ENCODE measurements at regions not wholly inside any gene's neighbourhood (a gene's known extent, or its start where the extent isn't known, plus 50 kb on each side); places are given as distances from the start of the nearest gene placed in this dataset.
"Not testable (repeated sequence)": the region's sequence is repeated elsewhere in the genome, so short reads cannot be mapped to it uniquely, and the experiment has no call there.

DNA sequence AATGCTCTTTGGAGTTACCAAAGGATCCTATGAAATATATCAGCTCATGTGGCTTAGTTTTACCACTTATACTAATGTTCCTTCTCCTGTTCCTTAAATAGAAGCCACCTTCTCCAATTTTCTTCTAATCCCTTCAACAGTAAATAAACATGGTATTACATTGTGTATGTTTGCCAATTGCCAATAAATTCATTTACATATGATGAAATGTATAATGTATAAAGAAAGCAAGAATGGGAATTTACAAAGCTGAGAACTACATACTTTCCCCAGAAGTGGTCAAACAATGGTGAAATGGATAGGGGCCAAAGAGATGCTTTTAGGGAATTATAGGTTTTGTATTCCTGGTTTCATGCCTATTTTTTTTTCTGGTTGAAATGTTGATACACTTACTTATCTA lies 894.2 kb upstream of the CRIM1 start:
- no peaks in the 10 kb centered on the region for H3K9me3 ChIP-seq (ENCODE audit: low read depth)
- TF ChIP-seq, protein P1, sequence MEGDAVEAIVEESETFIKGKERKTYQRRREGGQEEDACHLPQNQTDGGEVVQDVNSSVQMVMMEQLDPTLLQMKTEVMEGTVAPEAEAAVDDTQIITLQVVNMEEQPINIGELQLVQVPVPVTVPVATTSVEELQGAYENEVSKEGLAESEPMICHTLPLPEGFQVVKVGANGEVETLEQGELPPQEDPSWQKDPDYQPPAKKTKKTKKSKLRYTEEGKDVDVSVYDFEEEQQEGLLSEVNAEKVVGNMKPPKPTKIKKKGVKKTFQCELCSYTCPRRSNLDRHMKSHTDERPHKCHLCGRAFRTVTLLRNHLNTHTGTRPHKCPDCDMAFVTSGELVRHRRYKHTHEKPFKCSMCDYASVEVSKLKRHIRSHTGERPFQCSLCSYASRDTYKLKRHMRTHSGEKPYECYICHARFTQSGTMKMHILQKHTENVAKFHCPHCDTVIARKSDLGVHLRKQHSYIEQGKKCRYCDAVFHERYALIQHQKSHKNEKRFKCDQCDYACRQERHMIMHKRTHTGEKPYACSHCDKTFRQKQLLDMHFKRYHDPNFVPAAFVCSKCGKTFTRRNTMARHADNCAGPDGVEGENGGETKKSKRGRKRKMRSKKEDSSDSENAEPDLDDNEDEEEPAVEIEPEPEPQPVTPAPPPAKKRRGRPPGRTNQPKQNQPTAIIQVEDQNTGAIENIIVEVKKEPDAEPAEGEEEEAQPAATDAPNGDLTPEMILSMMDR (IDR thresholded peaks at IDR 0.05; ENCODE audit: low read depth, low read length): no peak

DNA sequence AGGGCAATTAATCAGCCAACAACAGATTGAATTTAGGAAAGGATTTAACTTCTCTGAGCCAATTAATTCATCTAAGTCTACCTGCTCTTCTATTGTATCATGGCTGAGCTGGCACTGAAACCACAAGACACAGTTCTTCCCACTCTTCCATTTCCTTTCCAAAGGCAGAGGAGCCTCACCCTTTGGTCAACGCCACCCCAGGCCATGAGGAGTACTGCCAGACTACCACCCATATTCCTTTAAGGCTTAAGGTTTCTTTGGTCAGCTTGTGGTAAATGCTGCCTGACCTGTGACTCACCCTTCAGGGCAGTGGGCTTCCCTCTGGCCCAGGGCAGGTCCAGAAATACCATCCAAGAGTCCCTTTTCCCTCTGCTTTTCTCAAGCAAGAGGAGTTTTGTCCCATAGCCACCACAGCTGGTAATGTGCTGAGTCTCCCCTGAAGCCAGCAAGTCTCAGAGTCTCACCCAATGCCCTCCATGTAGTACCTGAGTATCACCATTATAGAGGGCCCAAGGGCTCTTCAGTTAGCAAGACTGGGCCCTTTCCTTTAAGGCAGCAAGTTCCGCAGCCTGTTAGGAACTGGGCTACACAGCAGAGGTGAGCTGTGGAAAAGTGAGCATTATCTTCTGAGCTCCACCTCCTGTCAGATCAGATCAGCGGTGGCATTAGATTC lies 900.5 kb upstream of the CRIM1 start:
- peak in 1 of 2 donors; percentile 1 for DNase-seq (ENCODE audit: low read depth in 1 of 2, low spot score in 1 of 2)
- H3K27ac ChIP-seq: no peak overlapping the region
- TF ChIP-seq, protein P1 (IDR thresholded peaks at IDR 0.05; ENCODE audit: low read depth, low read length): no peak
- H3K4me1 ChIP-seq (ENCODE audit: low read depth): no peaks in the 10 kb centered on the region
- H3K4me3 ChIP-seq: no peak overlapping the region
- no peaks in the 10 kb centered on the region for H3K36me3 ChIP-seq
- H3K9me3 ChIP-seq (ENCODE audit: low read depth): no peaks in the 10 kb centered on the region
- H3K27me3 ChIP-seq: no peaks in the 10 kb centered on the region

More for the DNA sequence above, 894.2 kb upstream of the CRIM1 start:
- H3K36me3 ChIP-seq: no peaks in the 10 kb centered on the region
- H3K27ac ChIP-seq: no peak overlapping the region
- no peak overlapping the region for H3K4me3 ChIP-seq
- no peaks in the 10 kb centered on the region for H3K4me1 ChIP-seq (ENCODE audit: low read depth)
- no peak for DNase-seq (ENCODE audit: low read depth in 1 of 2, low spot score in 1 of 2)
- H3K27me3 ChIP-seq: no peaks in the 10 kb centered on the region

DNA sequence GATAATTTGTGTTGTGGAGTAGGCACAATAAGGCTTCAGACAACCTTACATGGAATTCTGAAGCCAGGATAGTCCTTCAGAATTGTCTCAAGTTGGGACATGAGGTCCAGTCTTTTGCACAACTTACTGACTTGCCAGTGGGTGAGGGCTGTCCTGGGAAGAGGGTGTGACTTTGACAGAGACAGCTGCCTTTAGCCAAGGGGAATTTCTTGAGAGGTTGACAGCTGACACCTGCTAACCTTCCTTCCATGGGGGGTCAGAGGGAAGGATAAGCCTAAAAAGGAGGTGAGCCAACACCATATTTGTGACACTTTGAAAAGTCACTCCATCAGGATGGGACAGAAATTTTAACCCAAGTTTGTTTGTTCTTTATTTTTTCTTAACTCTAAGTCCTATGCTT lies 907.8 kb upstream of the CRIM1 start:
- TF ChIP-seq, protein P1 (IDR thresholded peaks at IDR 0.05; ENCODE audit: low read depth, low read length): no peak
- Histone ChIP-seq H3K4me3 (no peak overlapping the region), H3K27ac (no peak overlapping the region), H3K9me3 (ENCODE audit: low read depth) (no peaks in the 10 kb centered on the region), H3K4me1 (ENCODE audit: low read depth) (no peaks in the 10 kb centered on the region), H3K27me3 (no peaks in the 10 kb centered on the region), H3K36me3 (no peaks in the 10 kb centered on the region)
- no peak for DNase-seq (ENCODE audit: low read depth in 1 of 2, low spot score in 1 of 2)

DNA sequence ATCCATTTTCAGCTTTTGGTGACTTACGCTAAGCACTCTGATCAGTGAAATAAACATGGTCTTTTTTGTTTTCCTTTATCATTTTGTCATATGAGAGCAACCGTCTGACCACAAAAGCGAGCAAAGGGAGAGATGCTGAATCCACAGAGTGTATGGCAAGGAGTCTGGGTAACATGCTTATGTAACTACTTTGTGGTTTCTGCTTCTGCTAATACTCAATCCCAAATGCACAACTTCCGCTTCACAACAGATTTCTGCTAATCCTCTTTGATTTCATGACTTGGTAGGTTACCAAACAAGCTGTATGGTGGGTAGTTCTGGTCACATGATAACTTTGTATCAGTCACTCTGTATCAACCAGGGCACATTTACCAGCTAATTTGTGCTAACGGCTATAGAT lies 908.4 kb upstream of the CRIM1 start:
- DNase-seq (ENCODE audit: low read depth in 1 of 2, low spot score in 1 of 2): no peak
- Histone ChIP-seq H3K4me3 (no peak overlapping the region), H3K9me3 (ENCODE audit: low read depth) (no peaks in the 10 kb centered on the region), H3K27ac (no peak overlapping the region), H3K36me3 (no peaks in the 10 kb centered on the region), H3K4me1 (ENCODE audit: low read depth) (no peaks in the 10 kb centered on the region), H3K27me3 (no peaks in the 10 kb centered on the region)
- TF ChIP-seq, protein P1 (IDR thresholded peaks at IDR 0.05; ENCODE audit: low read depth, low read length): no peak

DNA sequence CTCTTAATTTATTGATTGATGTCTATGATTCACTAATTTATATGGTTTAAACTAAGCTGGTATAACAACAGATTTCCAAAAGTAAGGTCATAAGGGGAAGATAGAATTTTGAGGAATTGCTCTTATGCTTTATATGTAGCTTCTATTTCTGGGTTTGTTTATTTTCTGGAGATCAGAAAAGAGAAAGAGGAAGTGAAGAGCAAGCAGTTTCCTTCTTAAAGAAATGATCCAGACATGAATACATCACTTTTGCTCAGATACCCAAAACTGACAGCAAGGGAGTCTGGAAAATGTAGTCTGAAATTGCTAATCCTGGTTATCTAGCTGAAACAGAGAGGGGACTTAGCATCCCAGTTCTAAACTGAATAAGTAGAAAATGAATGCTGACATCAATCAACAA lies 912.5 kb upstream of the CRIM1 start:
- Histone ChIP-seq H3K9me3 (ENCODE audit: low read depth) (no peaks in the 10 kb centered on the region), H3K27ac (no peak overlapping the region), H3K4me1 (ENCODE audit: low read depth) (no peaks in the 10 kb centered on the region), H3K27me3 (no peaks in the 10 kb centered on the region), H3K4me3 (no peak overlapping the region), H3K36me3 (no peaks in the 10 kb centered on the region)
- no peak for DNase-seq (ENCODE audit: low read depth in 1 of 2, low spot score in 1 of 2)
- TF ChIP-seq, protein P1 (IDR thresholded peaks at IDR 0.05; ENCODE audit: low read depth, low read length): no peak

DNA sequence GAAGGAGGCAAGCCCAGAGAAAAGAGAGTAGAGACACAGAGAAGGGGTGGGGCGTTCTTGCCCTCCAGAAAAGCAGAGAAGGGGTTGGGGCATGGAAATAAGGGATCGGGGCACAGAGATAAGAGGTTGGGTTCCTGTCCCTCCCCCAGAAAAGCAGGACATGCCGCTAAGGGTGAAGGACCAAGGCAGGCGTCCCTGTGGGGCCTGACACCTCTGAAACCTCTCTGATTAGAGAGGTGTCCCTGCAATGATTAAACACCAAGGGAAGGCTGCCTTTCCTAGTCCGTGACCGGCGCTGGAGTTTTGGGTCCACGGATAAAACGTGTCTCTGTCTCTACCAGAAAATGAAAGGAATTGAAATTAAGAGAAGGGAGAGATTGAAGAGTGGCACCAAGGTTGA lies 914.0 kb upstream of the CRIM1 start:
- not testable (repeated sequence) for H3K27ac ChIP-seq; H3K4me1 ChIP-seq (ENCODE audit: low read depth); H3K36me3 ChIP-seq; H3K9me3 ChIP-seq (ENCODE audit: low read depth); DNase-seq (ENCODE audit: low read depth in 1 of 2, low spot score in 1 of 2); H3K27me3 ChIP-seq; H3K4me3 ChIP-seq

DNA sequence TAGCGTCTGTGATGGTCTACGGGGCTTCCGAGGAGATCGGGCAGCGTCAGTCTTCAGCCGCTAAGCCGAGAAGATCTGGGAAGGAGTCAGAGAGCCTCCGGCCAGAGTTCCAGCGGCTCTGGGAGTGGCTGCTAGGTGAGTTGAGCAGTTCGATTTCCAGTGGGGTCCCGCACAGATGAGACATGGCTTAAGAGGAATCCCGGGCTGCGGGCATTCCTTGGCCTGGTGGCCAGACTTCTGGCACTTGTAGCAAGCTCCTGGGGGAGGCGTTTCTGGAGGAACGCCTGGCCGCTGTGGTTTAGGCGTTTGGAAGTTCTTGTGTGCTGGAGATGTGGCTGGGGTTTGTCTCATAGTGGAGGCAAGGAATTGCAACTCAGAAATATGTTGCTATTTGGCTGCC lies 915.3 kb upstream of the CRIM1 start:
- DNase-seq (ENCODE audit: low read depth in 1 of 2, low spot score in 1 of 2); H3K36me3 ChIP-seq; H3K27me3 ChIP-seq; H3K27ac ChIP-seq; H3K4me1 ChIP-seq (ENCODE audit: low read depth); H3K9me3 ChIP-seq (ENCODE audit: low read depth); H3K4me3 ChIP-seq: not testable (repeated sequence)

DNA sequence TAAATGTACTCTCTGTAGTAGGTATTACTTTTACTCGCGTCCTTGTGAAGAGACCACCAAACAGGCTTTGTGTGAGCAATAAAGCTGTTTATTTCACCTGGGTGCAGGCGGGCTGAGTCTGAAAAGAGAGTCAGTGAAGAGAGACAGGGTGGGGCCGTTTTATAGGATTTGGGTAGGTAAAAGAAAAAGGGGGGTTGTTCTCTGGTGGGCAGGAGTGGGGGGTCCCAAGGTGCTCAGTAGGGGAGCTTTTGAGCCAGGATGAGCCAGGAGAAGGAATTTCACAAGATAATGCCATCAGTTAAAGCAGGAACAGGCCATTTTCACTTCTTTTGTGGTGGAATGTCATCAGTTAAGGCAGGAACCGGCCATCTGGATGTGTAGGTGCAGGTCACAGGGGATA lies 918.7 kb upstream of the CRIM1 start:
- not testable (repeated sequence) for H3K36me3 ChIP-seq; DNase-seq (ENCODE audit: low read depth in 1 of 2, low spot score in 1 of 2); H3K27ac ChIP-seq; H3K27me3 ChIP-seq; H3K4me3 ChIP-seq; H3K9me3 ChIP-seq (ENCODE audit: low read depth); H3K4me1 ChIP-seq (ENCODE audit: low read depth)
